GM18868 (cell line): ENCODE measurements at regions not wholly inside any gene's neighbourhood (a gene's known extent, or its start where the extent isn't known, plus 50 kb on each side); places are given as distances from the start of the nearest gene placed in this dataset.

Source experiments
- ATAC-seq: cut with Tn5 transposase; IDR thresholded peaks from one replicate; pipeline ENCODE4 v1.9.1; 2021; ENCODE audit warnings: mild to moderate bottlenecking, moderate library complexity; ENCODE audit not compliant: unreplicated experiment

- no peak for ATAC-seq
Measured at GRCh38 chr13:70347947-70348620, 239.8 kb upstream of the KLHL1 start.

- peak; percentile 75 for ATAC-seq
Measured at GRCh38 chr13:70339738-70340137, 231.5 kb upstream of the KLHL1 start.

GRCh38 chr13:70338609-70339008, 230.4 kb upstream of the KLHL1 start:
- ATAC-seq = no peak

- no peak for ATAC-seq
Measured at GRCh38 chr13:70336866-70337265, 228.6 kb upstream of the KLHL1 start.

- no peak for ATAC-seq
Measured at GRCh38 chr13:70333752-70334151, 225.5 kb upstream of the KLHL1 start.

- ATAC-seq = no peak
Measured at GRCh38 chr13:70330697-70331361, 222.6 kb upstream of the KLHL1 start.

GRCh38 chr13:70324519-70324918, 216.3 kb upstream of the KLHL1 start:
- no peak for ATAC-seq

- ATAC-seq = no peak
Measured at GRCh38 chr13:70311191-70311590, 202.9 kb upstream of the KLHL1 start.

- ATAC-seq = peak; percentile 68
Measured at GRCh38 chr13:70310396-70311119, 202.3 kb upstream of the KLHL1 start.

GRCh38 chr13:70297189-70297616, 189.0 kb upstream of the KLHL1 start:
- no peak for ATAC-seq

- no peak for ATAC-seq
Measured at GRCh38 chr13:70284371-70284770, 176.1 kb upstream of the KLHL1 start.

GRCh38 chr13:70275841-70276240, 167.6 kb upstream of the KLHL1 start:
- ATAC-seq = no peak

GRCh38 chr13:70255406-70255991, 147.2 kb upstream of the KLHL1 start:
- ATAC-seq = no peak

- no peak for ATAC-seq
Measured at GRCh38 chr13:70253834-70254233, 145.6 kb upstream of the KLHL1 start.

GRCh38 chr13:70253411-70253810, 145.2 kb upstream of the KLHL1 start:
- no peak for ATAC-seq

- ATAC-seq = no peak
Measured at GRCh38 chr13:70249332-70250064, 141.2 kb upstream of the KLHL1 start.

GRCh38 chr13:70237131-70237530, 128.9 kb upstream of the KLHL1 start:
- no peak for ATAC-seq

- ATAC-seq = no peak
Measured at GRCh38 chr13:70235565-70235964, 127.3 kb upstream of the KLHL1 start.

- no peak for ATAC-seq
Measured at GRCh38 chr13:70223911-70224310, 115.7 kb upstream of the KLHL1 start.

- no peak for ATAC-seq
Measured at GRCh38 chr13:70222926-70223325, 114.7 kb upstream of the KLHL1 start.

- ATAC-seq = no peak
Measured at GRCh38 chr13:70218618-70219017, 110.4 kb upstream of the KLHL1 start.
